HUDEP-2 (cell line): ENCODE measurements at regions not wholly inside any gene's neighbourhood (a gene's known extent, or its start where the extent isn't known, plus 50 kb on each side); places are given as distances from the start of the nearest gene placed in this dataset.

ENCODE experiments used
- DNase-seq, 76 experiments: peaks; one replicate each; lab custom pipeline; 2025; ENCODE audit not compliant: unreplicated experiment in 76 of 76; lab: John Stamatoyannopoulos, UW

GRCh38 chr1:209376774-209377173, 206.7 kb upstream of the CAMK1G start:
- no peak for DNase-seq

- DNase-seq: no peak
Measured at GRCh38 chr1:209377995-209378394, 205.5 kb upstream of the CAMK1G start.

- DNase-seq: no peak
Measured at GRCh38 chr1:209379280-209379679, 204.2 kb upstream of the CAMK1G start.

- DNase-seq: no peak
Measured at GRCh38 chr1:209380420-209380819, 203.1 kb upstream of the CAMK1G start.

GRCh38 chr1:209382231-209383100, 201.0 kb upstream of the CAMK1G start:
- DNase-seq: no peak

GRCh38 chr1:209383422-209383821, 200.1 kb upstream of the CAMK1G start:
- no peak for DNase-seq

- no peak for DNase-seq
Measured at GRCh38 chr1:209383907-209384709, 199.4 kb upstream of the CAMK1G start.

GRCh38 chr1:209384710-209385550, 198.6 kb upstream of the CAMK1G start:
- DNase-seq: no peak

- DNase-seq: no peak
Measured at GRCh38 chr1:209386156-209386555, 197.4 kb upstream of the CAMK1G start.

- DNase-seq: no peak
Measured at GRCh38 chr1:209387271-209387968, 196.1 kb upstream of the CAMK1G start.

- no peak for DNase-seq
Measured at GRCh38 chr1:209387969-209388329, 195.6 kb upstream of the CAMK1G start.

GRCh38 chr1:209388358-209388757, 195.2 kb upstream of the CAMK1G start:
- no peak for DNase-seq

- no peak for DNase-seq
Measured at GRCh38 chr1:209389258-209389657, 194.3 kb upstream of the CAMK1G start.

GRCh38 chr1:209389975-209390374, 193.5 kb upstream of the CAMK1G start:
- DNase-seq: peak in 1 of 76 experiments; percentile 2

GRCh38 chr1:209390764-209391163, 192.8 kb upstream of the CAMK1G start:
- no peak for DNase-seq

GRCh38 chr1:209391792-209392191, 191.7 kb upstream of the CAMK1G start:
- DNase-seq: no peak

- DNase-seq: no peak
Measured at GRCh38 chr1:209395169-209395568, 188.3 kb upstream of the CAMK1G start.

GRCh38 chr1:209397371-209397770, 186.1 kb upstream of the CAMK1G start:
- no peak for DNase-seq

- no peak for DNase-seq
Measured at GRCh38 chr1:209397910-209398309, 185.6 kb upstream of the CAMK1G start.

GRCh38 chr1:209398313-209398991, 185.1 kb upstream of the CAMK1G start:
- DNase-seq: no peak
